Panc1 (cell line): ENCODE measurements at regions not wholly inside any gene's neighbourhood (a gene's known extent, or its start where the extent isn't known, plus 50 kb on each side); places are given as distances from the start of the nearest gene placed in this dataset.

Experiments used
- ATAC-seq: fragments of 200-7000 bp; cut with Tn5 transposase; 2 replicates; pipeline ENCODE4 v1.9.1; 2020; ENCODE audit warnings: mild to moderate bottlenecking, moderate library complexity
- BruUV-seq: library from RNA; stranded (reverse); fragments of 400-500 nt; replicated peaks from 2 replicates; lab custom pipeline; 2021; lab: Mats Ljungman, UMichigan
- CTCF ChIA-PET: fragments of 300-600 bp; sonication (Branson Sonifier 250); formaldehyde crosslinking; loops from one replicate; lab custom pipeline; 2022; ENCODE audit warnings: antibody characterized with exemption; lab: Charles Lee
- POLR2A ChIA-PET: fragments of 300-600 bp; sonication (Branson Sonifier 250); formaldehyde crosslinking; loops from one replicate; lab custom pipeline; 2022; ENCODE audit warnings: antibody characterized with exemption; lab: Charles Lee
- DNase-seq: peaks from one replicate; pipeline ENCODE4 v3.0.0-alpha.2; 2010; ENCODE audit warnings: low read depth, low spot score
- H3K27ac ChIP-seq: 2 replicates; pipeline ENCODE4 v1.5.1; 2011; ENCODE audit warnings: mild to moderate bottlenecking, low read length, inconsistent platforms
- H3K27me3 ChIP-seq: fragments of 200-500 bp; sonication (Bioruptor generic); 2 replicates; pipeline ENCODE4 v1.6.0; 2014; ENCODE audit warnings: low read length, inconsistent platforms; ENCODE audit not compliant: control insufficient read depth, insufficient read depth
- H3K36me3 ChIP-seq: fragments of 200-500 bp; sonication (Bioruptor generic); 2 replicates; pipeline ENCODE4 v1.5.1; 2014; ENCODE audit warnings: inconsistent platforms, mild to moderate bottlenecking, low read length, moderate library complexity; ENCODE audit not compliant: control insufficient read depth, insufficient read depth
- H3K4me1 ChIP-seq: 2 replicates; pipeline ENCODE4 v1.5.1; 2011; ENCODE audit warnings: inconsistent platforms, mild to moderate bottlenecking, low read length, moderate library complexity; ENCODE audit not compliant: control insufficient read depth, insufficient read depth
- H3K4me3 ChIP-seq, 2 experiments: 2 replicates each; pipeline ENCODE4 v1.5.1; 2011 to 2012; ENCODE audit warnings: low read depth in 2 of 2, low read length in 2 of 2, mild to moderate bottlenecking in 2 of 2, inconsistent platforms in 1 of 2, moderate library complexity in 1 of 2
- H3K9me3 ChIP-seq: fragments of 200-500 bp; sonication (Bioruptor generic); 2 replicates; pipeline ENCODE4 v1.5.1; 2014; ENCODE audit warnings: low read depth, mild to moderate bottlenecking, inconsistent platforms, low read length, moderate library complexity; ENCODE audit not compliant: control insufficient read depth, insufficient read depth
- CTCF ChIP-seq: fragments of 450-650 bp; IDR thresholded peaks from 2 replicates; pipeline ENCODE4 v1.5.1; 2017; ENCODE audit warnings: mild to moderate bottlenecking
- POLR2AphosphoS5 ChIP-seq: IDR thresholded peaks from 2 replicates; pipeline ENCODE4 v1.6.1; 2012; ENCODE audit warnings: mild to moderate bottlenecking, low read depth, low read length, moderate library complexity
- REST ChIP-seq, 2 experiments: IDR thresholded peaks; 2 replicates each; pipeline ENCODE4 v1.6.1; 2011 to 2012; ENCODE audit warnings: low read depth in 2 of 2, control low read depth in 1 of 2, low read length in 1 of 2, mild to moderate bottlenecking in 1 of 2, moderate library complexity in 1 of 2; ENCODE audit not compliant: insufficient read depth in 1 of 2
- SIN3A ChIP-seq: IDR thresholded peaks from 2 replicates; pipeline ENCODE4 v1.6.1; 2012; ENCODE audit warnings: low read depth, mild to moderate bottlenecking, low read length, moderate library complexity, borderline replicate concordance; ENCODE audit not compliant: insufficient read depth
- TCF7L2 ChIP-seq: IDR thresholded peaks from 2 replicates; pipeline ENCODE4 v1.6.1; 2011; ENCODE audit warnings: mild to moderate bottlenecking, low read depth, low read length, inconsistent platforms
- in situ Hi-C: cut with HindIII; loops from 2 replicates; pipeline ENCODE4 v1.10.0; 2016; ENCODE audit warnings: low sequenced_read_pairs, low pct_unique_long_range_greater_than_20kb
- intact Hi-C: fragments of 100-400 bp; cut with micrococcal nuclease; formaldehyde crosslinking; loops from one replicate; pipeline ENCODE4 v1.10.0; 2022; ENCODE audit not compliant: unreplicated experiment

GRCh38 chr18:37965572-37965970 is 400.0 kb upstream of the CELF4 start:
- in situ Hi-C loops (no loop called here), intact Hi-C loops (no loop called here)
- Histone ChIP-seq H3K27ac (no peak overlapping the region), H3K27me3 (no peaks in the 10 kb centered on the region), H3K9me3 (no peaks in the 10 kb centered on the region), H3K4me1 (no peaks in the 10 kb centered on the region), H3K36me3 (no peaks in the 10 kb centered on the region), H3K4me3 (no peak overlapping the region)
- ATAC-seq (no peak), DNase-seq (no peak)
- no TSS peak for BruUV-seq
- TF ChIP-seq SIN3A (no peak), CTCF (no peak), TCF7L2 (no peak), POLR2AphosphoS5 (no peak), REST (IDR thresholded peaks at IDR 0.05; ENCODE audit: insufficient read depth in 1 of 2, low read depth in 2 of 2, low read length in 1 of 2) (no peak)
- ChIA-PET POLR2A (no interaction called here), CTCF (no interaction called here)

- Histone ChIP-seq H3K36me3 (no peaks in the 10 kb centered on the region), H3K27me3 (no peaks in the 10 kb centered on the region), H3K9me3 (no peaks in the 10 kb centered on the region), H3K27ac (no peak overlapping the region), H3K4me1 (no peaks in the 10 kb centered on the region), H3K4me3 (no peak overlapping the region)
- intact Hi-C loops (no loop called here), in situ Hi-C loops (no loop called here)
- CTCF ChIA-PET = no interaction called here
- DNase-seq (no peak), ATAC-seq (no peak)
- POLR2A ChIA-PET = no interaction called here
- BruUV-seq = no TSS peak
- TF ChIP-seq POLR2AphosphoS5 (no peak), REST (IDR thresholded peaks at IDR 0.05; ENCODE audit: insufficient read depth in 1 of 2, low read depth in 2 of 2, low read length in 1 of 2) (no peak)
Measured at GRCh38 chr18:37964885-37965571, 399.4 kb upstream of the CELF4 start.
